ENCODE measurements at regions not wholly inside any gene's neighbourhood (a gene's known extent, or its start where the extent isn't known, plus 50 kb on each side); places are given as distances from the start of the nearest gene placed in this dataset.

DNA sequence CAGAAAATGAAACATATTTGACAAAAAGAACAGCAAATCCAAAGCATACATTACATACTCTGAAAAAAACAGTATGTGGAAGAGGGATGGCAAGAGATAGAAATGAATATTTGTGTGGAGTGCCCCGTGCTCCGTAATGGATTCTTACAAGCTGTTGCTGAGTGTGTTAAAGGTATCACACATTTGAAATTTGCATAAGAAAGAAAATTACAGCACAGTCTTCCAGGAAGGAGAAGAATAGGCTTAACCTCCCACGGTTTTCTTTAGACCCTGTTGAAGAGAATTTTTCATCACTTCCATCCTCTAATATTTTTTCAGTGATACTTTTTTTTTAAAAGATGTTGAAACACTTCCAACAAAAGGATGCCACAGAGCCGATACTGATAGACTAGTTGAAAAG is 1489.4 kb downstream of the RAPGEF2 start:
- DNase-seq (ENCODE audit: low spot score), result peak; percentile 13
- ChIA-PET CTCF (no interaction called here), POLR2A (ENCODE audit: low non-redundant PET) (no interaction called here)
- no peak overlapping the region for H3K4me3 ChIP-seq (ENCODE audit: low read depth, low read length, poor library complexity, severe bottlenecking)
- no peaks in the 10 kb centered on the region for H3K27me3 ChIP-seq (replicated peaks; ENCODE audit: insufficient read depth, low read depth, low read length, poor library complexity)
- no peaks in the 10 kb centered on the region for H3K4me1 ChIP-seq (ENCODE audit: insufficient read depth, low read length, poor library complexity, severe bottlenecking)
- no peaks in the 10 kb centered on the region for H3K36me3 ChIP-seq (ENCODE audit: insufficient read depth, low read length, poor library complexity, severe bottlenecking)
- no peaks in the 10 kb centered on the region for H3K9me3 ChIP-seq (ENCODE audit: low read depth, low read length, poor library complexity, severe bottlenecking)
- TF ChIP-seq CTCF (conservative IDR thresholded peaks at IDR 0.05; ENCODE audit: low read depth, low read length), result no peak
- no peak for TF ChIP-seq EZH2 (IDR thresholded peaks at IDR 0.05; ENCODE audit: borderline replicate concordance, low read depth, low read length, poor library complexity, severe bottlenecking)
- no peak overlapping the region for H3K27ac ChIP-seq (ENCODE audit: low read depth, low read length, poor library complexity, severe bottlenecking)
- intact Hi-C loops (cut with micrococcal nuclease; ENCODE audit: unreplicated experiment), result no loop called here
- no TSS peak for BruUV-seq (replicated peaks)

DNA sequence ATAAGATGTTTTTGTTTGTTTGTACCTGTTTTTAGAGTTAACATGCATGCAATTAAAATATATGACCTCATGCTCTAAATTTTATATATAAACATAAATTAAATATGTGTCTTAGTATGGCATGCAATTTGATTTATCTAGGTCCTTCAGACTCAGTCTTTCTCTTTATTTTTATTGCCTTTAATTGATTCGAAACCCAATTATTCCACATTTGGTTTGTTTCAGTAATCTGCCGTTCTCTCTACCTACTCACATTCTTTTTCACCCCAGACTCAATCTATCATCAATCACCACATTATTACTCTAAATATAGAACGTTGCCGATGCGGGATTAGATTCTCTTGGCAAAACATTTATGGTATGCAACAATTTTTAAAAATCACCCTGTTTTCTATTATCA is 1492.8 kb downstream of the RAPGEF2 start:
- TF ChIP-seq EZH2 (IDR thresholded peaks at IDR 0.05; ENCODE audit: borderline replicate concordance, low read depth, low read length, poor library complexity, severe bottlenecking) (no peak), CTCF (conservative IDR thresholded peaks at IDR 0.05; ENCODE audit: low read depth, low read length) (no peak)
- Histone ChIP-seq H3K9me3 (ENCODE audit: low read depth, low read length, poor library complexity, severe bottlenecking) (no peaks in the 10 kb centered on the region), H3K27ac (ENCODE audit: low read depth, low read length, poor library complexity, severe bottlenecking) (no peak overlapping the region), H3K27me3 (replicated peaks; ENCODE audit: insufficient read depth, low read depth, low read length, poor library complexity) (no peaks in the 10 kb centered on the region), H3K36me3 (ENCODE audit: insufficient read depth, low read length, poor library complexity, severe bottlenecking) (no peaks in the 10 kb centered on the region), H3K4me3 (ENCODE audit: low read depth, low read length, poor library complexity, severe bottlenecking) (no peak overlapping the region), H3K4me1 (ENCODE audit: insufficient read depth, low read length, poor library complexity, severe bottlenecking) (no peaks in the 10 kb centered on the region)
- CTCF ChIA-PET, result no interaction called here
- intact Hi-C loops (cut with micrococcal nuclease; ENCODE audit: unreplicated experiment), result no loop called here
- DNase-seq (ENCODE audit: low spot score), result no peak
- BruUV-seq (replicated peaks), result no TSS peak
- POLR2A ChIA-PET (ENCODE audit: low non-redundant PET), result no interaction called here

- ChIA-PET POLR2A (ENCODE audit: low non-redundant PET) (no interaction called here), CTCF (no interaction called here)
- H3K9me3 ChIP-seq (ENCODE audit: low read depth, low read length, poor library complexity, severe bottlenecking), result no peaks in the 10 kb centered on the region
- no peak for DNase-seq (ENCODE audit: low spot score)
- BruUV-seq (replicated peaks), result no TSS peak
- no peaks in the 10 kb centered on the region for H3K36me3 ChIP-seq (ENCODE audit: insufficient read depth, low read length, poor library complexity, severe bottlenecking)
- no peak overlapping the region for H3K27ac ChIP-seq (ENCODE audit: low read depth, low read length, poor library complexity, severe bottlenecking)
- no peaks in the 10 kb centered on the region for H3K4me1 ChIP-seq (ENCODE audit: insufficient read depth, low read length, poor library complexity, severe bottlenecking)
- no peaks in the 10 kb centered on the region for H3K27me3 ChIP-seq (replicated peaks; ENCODE audit: insufficient read depth, low read depth, low read length, poor library complexity)
- intact Hi-C loops (cut with micrococcal nuclease; ENCODE audit: unreplicated experiment), result no loop called here
- no peak overlapping the region for H3K4me3 ChIP-seq (ENCODE audit: low read depth, low read length, poor library complexity, severe bottlenecking)
- no peak for TF ChIP-seq EZH2 (IDR thresholded peaks at IDR 0.05; ENCODE audit: borderline replicate concordance, low read depth, low read length, poor library complexity, severe bottlenecking)
- no peak for TF ChIP-seq CTCF (conservative IDR thresholded peaks at IDR 0.05; ENCODE audit: low read depth, low read length)
Measured at GRCh38 chr4:160604541-160604940, 1501.7 kb downstream of the RAPGEF2 start.

Measured in A673 (cell line).